Right atrium auricular region (tissue), 2 donors: ENCODE measurements at regions not wholly inside any gene's neighbourhood (a gene's known extent, or its start where the extent isn't known, plus 50 kb on each side); places are given as distances from the start of the nearest gene placed in this dataset.
A peak's percentile ranks its signal among the peaks of the same experiment; 100 is the strongest.

Experiments
- DNase-seq: peaks from one replicate; pipeline ENCODE4 v3.0.0-alpha.2; 2019; ENCODE audit warnings: low spot score
- H3K27ac ChIP-seq, 2 donors: fragments of 200-600 bp; sonication (generic); 1 replicate in 1 of 2; 2 replicates in 1 of 2; pipeline ENCODE4 v1.5.1; 2016 to 2019
- H3K27me3 ChIP-seq, 2 donors: fragments of 200-600 bp; sonication (generic); one replicate each; pipeline versions ENCODE4 v1.5.1 to v1.6.0; 2017 to 2019
- H3K36me3 ChIP-seq: fragments of 200-600 bp; sonication (generic); one replicate; pipeline ENCODE4 v1.5.1; 2016
- H3K4me1 ChIP-seq, 2 donors: fragments of 200-600 bp; sonication (generic); one replicate each; pipeline versions ENCODE4 v1.5.1 to v1.6.0; 2017 to 2019
- H3K4me3 ChIP-seq, 2 donors: fragments of 200-600 bp; sonication (generic); 1 replicate in 1 of 2; 2 replicates in 1 of 2; pipeline ENCODE4 v1.5.1; 2017 to 2019; ENCODE audit warnings: mild to moderate bottlenecking in 1 of 2, moderate library complexity in 1 of 2
- H3K9me3 ChIP-seq, 2 donors: fragments of 200-600 bp; sonication (generic); one replicate each; pipeline ENCODE4 v1.5.1; 2019
- TF ChIP-seq, protein P1 (sequence below), 2 donors: fragments of 200-600 bp; sonication (generic); IDR thresholded peaks; one replicate each; pipeline ENCODE4 v1.5.1; 2019; ENCODE audit warnings: antibody characterized with exemption in 2 of 2

DNA sequence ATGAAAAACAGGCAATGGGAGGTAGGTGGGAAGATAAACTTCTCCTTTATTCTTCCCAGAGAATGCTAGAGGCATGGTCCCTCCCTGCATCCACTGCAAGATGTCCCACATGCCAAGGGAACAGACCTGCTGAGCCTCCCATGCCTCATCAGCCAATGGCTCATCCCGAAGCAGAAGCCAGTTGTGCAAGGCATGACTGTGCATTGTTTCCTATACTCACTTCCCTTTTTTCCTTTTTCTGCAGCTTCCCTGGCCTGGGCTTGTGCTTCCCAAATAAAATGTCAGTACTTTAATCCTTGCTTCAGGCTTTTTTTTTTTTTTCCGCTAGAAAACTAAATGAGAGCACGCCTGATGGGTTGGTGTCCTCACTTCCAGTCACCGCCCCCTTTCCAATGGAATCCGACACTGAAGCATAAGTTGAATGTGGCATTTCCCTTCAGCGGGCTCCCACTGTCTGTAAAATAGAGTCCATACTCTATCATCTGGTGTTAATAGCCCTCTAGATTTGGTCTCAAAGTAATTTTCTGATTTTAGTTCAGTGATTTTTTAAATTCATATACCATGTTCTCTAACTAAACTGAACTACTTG lies 239.0 kb upstream of the JADE1 start:
- Histone ChIP-seq H3K4me3 (no peak overlapping the region), H3K9me3 (no peaks in the 10 kb centered on the region), H3K36me3 (no peaks in the 10 kb centered on the region), H3K4me1 (peaks cover 0 to 42% of the 10 kb centered on the region in 2 donors), H3K27ac (peak overlapping the region in 1 of 2 donors; percentile 60), H3K27me3 (no peaks in the 10 kb centered on the region)
- TF ChIP-seq, protein P1, sequence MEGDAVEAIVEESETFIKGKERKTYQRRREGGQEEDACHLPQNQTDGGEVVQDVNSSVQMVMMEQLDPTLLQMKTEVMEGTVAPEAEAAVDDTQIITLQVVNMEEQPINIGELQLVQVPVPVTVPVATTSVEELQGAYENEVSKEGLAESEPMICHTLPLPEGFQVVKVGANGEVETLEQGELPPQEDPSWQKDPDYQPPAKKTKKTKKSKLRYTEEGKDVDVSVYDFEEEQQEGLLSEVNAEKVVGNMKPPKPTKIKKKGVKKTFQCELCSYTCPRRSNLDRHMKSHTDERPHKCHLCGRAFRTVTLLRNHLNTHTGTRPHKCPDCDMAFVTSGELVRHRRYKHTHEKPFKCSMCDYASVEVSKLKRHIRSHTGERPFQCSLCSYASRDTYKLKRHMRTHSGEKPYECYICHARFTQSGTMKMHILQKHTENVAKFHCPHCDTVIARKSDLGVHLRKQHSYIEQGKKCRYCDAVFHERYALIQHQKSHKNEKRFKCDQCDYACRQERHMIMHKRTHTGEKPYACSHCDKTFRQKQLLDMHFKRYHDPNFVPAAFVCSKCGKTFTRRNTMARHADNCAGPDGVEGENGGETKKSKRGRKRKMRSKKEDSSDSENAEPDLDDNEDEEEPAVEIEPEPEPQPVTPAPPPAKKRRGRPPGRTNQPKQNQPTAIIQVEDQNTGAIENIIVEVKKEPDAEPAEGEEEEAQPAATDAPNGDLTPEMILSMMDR (IDR thresholded peaks at IDR 0.05): no peak
- DNase-seq: peak; percentile 82

DNA sequence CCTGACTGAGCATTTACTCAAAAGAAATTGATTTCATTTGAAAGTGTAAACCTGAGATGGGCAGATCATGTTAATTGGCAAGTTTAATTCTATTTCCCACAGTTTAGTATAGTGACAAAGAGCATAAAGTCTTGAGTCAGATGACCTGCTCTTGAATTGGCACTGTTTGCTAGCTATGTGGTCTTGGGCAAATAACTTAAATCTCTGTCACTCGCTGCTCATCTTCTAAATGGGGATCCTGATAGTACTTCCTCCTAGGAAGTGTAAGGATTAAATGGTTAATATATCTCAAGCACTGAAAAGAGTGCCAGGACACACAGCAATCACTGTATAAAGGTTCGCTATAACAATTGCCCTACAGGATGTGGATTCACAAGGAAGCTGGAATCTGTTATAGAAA lies 242.8 kb upstream of the JADE1 start:
- H3K4me1 ChIP-seq: peaks cover 0 to 18% of the 10 kb centered on the region in 2 donors
- no peaks in the 10 kb centered on the region for H3K36me3 ChIP-seq
- no peak overlapping the region for H3K27ac ChIP-seq
- no peaks in the 10 kb centered on the region for H3K27me3 ChIP-seq
- TF ChIP-seq, protein P1 (IDR thresholded peaks at IDR 0.05): no peak
- no peak for DNase-seq
- H3K9me3 ChIP-seq: no peaks in the 10 kb centered on the region
- H3K4me3 ChIP-seq: no peak overlapping the region

DNA sequence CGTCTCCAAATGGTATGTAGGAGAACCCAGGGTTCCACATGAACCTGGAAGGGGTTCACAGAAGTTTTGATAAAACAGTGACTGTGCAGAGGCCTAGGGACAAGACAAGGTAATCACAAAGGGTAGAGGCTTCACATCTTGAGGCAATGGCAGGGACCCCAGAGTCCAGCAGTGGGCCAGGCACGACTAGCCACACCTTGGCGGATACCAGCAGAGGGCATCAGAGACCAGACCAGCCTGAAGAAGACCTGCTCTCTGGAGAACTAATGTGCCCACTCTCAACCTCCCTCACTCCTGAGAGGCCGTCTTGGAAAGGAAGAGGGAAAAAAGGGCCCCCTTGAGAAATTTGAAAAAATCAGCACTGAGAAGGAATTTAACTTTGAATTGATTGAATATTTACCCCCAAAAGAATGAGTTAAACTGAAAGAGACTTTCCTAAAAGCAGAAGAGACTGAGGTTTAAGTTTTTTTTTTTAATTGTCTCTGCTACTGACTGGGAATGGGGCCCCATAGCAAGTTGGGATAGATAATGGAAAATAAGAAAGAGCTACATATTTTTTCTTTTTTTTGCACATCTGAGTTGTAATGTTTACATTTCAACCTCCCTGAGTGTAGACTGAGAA lies 243.8 kb upstream of the JADE1 start:
- Histone ChIP-seq H3K9me3 (no peaks in the 10 kb centered on the region), H3K27me3 (no peaks in the 10 kb centered on the region), H3K4me3 (no peak overlapping the region), H3K4me1 (peaks cover 0 to 8% of the 10 kb centered on the region in 2 donors), H3K27ac (no peak overlapping the region), H3K36me3 (no peaks in the 10 kb centered on the region)
- TF ChIP-seq, protein P1 (IDR thresholded peaks at IDR 0.05): peak; percentile 64 to 75
- DNase-seq: peak; percentile 67

DNA sequence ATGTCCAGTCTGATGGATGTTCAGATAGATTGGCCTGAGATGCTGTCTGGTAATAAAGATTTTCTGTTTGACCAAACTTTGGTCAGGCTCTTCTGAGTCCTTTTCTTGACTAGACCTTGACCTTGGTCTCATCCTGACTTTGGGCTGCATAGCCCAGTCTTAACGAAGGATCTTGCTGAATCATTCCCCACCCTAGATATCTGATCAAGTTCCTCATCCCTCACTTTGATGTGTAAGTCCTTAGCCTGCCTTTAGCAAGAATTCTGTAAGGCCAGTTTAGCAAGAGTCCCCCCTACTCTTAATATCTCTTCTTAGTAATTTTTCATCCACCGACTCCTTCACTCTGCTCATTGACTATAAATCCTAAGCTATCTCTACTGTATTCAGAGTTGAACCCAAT lies 244.4 kb upstream of the JADE1 start:
- Histone ChIP-seq H3K4me3 (no peak overlapping the region), H3K27ac (no peak overlapping the region), H3K36me3 (no peaks in the 10 kb centered on the region), H3K9me3 (no peaks in the 10 kb centered on the region), H3K4me1 (peaks cover 0 to 1% of the 10 kb centered on the region in 2 donors), H3K27me3 (no peaks in the 10 kb centered on the region)
- no peak for DNase-seq
- TF ChIP-seq, protein P1 (IDR thresholded peaks at IDR 0.05): no peak

DNA sequence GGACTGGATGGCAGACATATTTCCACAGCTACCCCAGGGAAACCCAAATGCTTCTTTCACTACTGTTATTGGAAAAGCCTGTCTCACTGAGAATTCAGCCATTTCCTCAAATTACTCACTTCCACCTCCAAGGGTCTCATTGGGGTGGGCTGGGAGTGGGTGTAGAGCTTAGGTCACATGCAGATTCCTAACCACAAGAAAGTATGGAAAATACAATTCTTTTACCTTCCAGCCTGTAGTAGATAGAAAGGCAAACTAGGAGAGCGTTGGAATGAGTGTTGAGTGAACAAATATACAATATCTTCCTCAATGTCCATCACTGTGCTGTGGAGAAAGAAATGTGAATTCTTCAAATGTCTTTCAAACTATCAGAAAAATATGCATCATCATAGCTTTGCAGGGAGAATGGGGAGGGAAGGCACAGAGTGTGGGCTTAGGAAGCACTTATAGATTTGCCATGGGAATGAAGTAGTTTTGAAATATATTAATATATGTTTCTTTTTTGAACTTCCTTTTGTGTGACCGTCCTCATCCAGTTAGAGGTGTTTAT lies 245.3 kb upstream of the JADE1 start:
- H3K27ac ChIP-seq: no peak overlapping the region
- no peaks in the 10 kb centered on the region for H3K36me3 ChIP-seq
- TF ChIP-seq, protein P1 (IDR thresholded peaks at IDR 0.05): no peak
- no peak overlapping the region for H3K4me3 ChIP-seq
- no peaks in the 10 kb centered on the region for H3K9me3 ChIP-seq
- no peak for DNase-seq
- peaks cover 0 to 3% of the 10 kb centered on the region in 2 donors for H3K4me1 ChIP-seq
- no peaks in the 10 kb centered on the region for H3K27me3 ChIP-seq
